SK-N-SH (cell line): ENCODE measurements at regions not wholly inside any gene's neighbourhood (a gene's known extent, or its start where the extent isn't known, plus 50 kb on each side); places are given as distances from the start of the nearest gene placed in this dataset.

ENCODE experiments used
- CTCF ChIA-PET: fragments of 300-600, 350-600 bp; formaldehyde crosslinking; extraction: SDS; loops from one replicate; lab custom pipeline; 2021; lab: Yijun Ruan, JAX
- POLR2A ChIA-PET: fragments of 350-600 bp; sonication (Branson Sonifier 250); formaldehyde crosslinking; extraction: SDS; loops from one replicate; lab custom pipeline; 2020; ENCODE audit warnings: antibody characterized with exemption, inconsistent platforms; lab: Yijun Ruan, JAX
- DNase-seq: peaks from one replicate; pipeline ENCODE4 v3.0.0; 2012
- H2AFZ ChIP-seq: fragments of 200-600 bp; sonication (generic); 2 replicates; pipeline ENCODE4 v1.8.1; 2016; ENCODE audit warnings: antibody characterized with exemption, mild to moderate bottlenecking, low read depth
- H3F3A ChIP-seq: fragments of 200-600 bp; sonication (generic); replicated peaks from 2 replicates; pipeline ENCODE3; 2016; ENCODE audit warnings: antibody characterized with exemption, mild to moderate bottlenecking; ENCODE audit not compliant: insufficient read depth
- H3K27ac ChIP-seq, 2 experiments: fragments of 200-500 bp in 1 of 2; fragments of 200-600 bp in 1 of 2; sonication (Bioruptor generic) in 1 of 2; sonication (generic), shearing (Covaris generic) in 1 of 2; 2 replicates each; pipeline versions ENCODE4 v1.5.1 to v1.6.1; 2014 to 2016; ENCODE audit warnings: low read depth in 2 of 2, inconsistent platforms in 1 of 2, low read length in 1 of 2, mild to moderate bottlenecking in 1 of 2, mixed read lengths in 1 of 2
- H3K27me3 ChIP-seq: fragments of 200-600 bp; sonication (generic), shearing (Covaris generic); 2 replicates; pipeline ENCODE4 v1.6.1; 2016; ENCODE audit warnings: mixed run types; ENCODE audit not compliant: insufficient read depth
- H3K36me3 ChIP-seq, 2 experiments: fragments of 200-500 bp in 1 of 2; fragments of 200-600 bp in 1 of 2; sonication (Bioruptor generic) in 1 of 2; sonication (generic) in 1 of 2; replicated peaks in 1 of 2; 2 replicates each; pipeline versions ENCODE3 to v1.5.1; 2014 to 2016; ENCODE audit warnings: low read length in 1 of 2, mild to moderate bottlenecking in 1 of 2; ENCODE audit not compliant: insufficient read depth in 2 of 2, control insufficient read depth in 1 of 2
- H3K4me1 ChIP-seq, 2 experiments: fragments of 200-500 bp in 1 of 2; fragments of 200-600 bp in 1 of 2; sonication (Bioruptor generic) in 1 of 2; sonication (generic), shearing (Covaris generic) in 1 of 2; 2 replicates each; pipeline versions ENCODE4 v1.5.1 to v1.6.1; 2014 to 2016; ENCODE audit warnings: low read depth in 1 of 2, low read length in 1 of 2, mixed run types in 1 of 2; ENCODE audit not compliant: insufficient read depth in 2 of 2, control insufficient read depth in 1 of 2
- H3K4me2 ChIP-seq: fragments of 200-600 bp; sonication (generic), shearing (Covaris generic); 2 replicates; pipeline ENCODE4 v1.6.1; 2017; ENCODE audit warnings: mixed run types
- H3K4me3 ChIP-seq, 2 experiments: fragments of 200-500 bp in 1 of 2; fragments of 200-600 bp in 1 of 2; sonication (Bioruptor generic) in 1 of 2; sonication (generic), shearing (Covaris generic) in 1 of 2; 2 replicates each; pipeline versions ENCODE4 v1.5.1 to v1.8.1; 2014 to 2016; ENCODE audit warnings: low read depth in 2 of 2, inconsistent platforms in 1 of 2, low read length in 1 of 2, mild to moderate bottlenecking in 1 of 2, mixed read lengths in 1 of 2, moderate library complexity in 1 of 2
- H3K79me2 ChIP-seq: fragments of 200-600 bp; sonication (generic); 2 replicates; pipeline ENCODE4 v1.8.1; 2017; ENCODE audit warnings: mild to moderate bottlenecking; ENCODE audit not compliant: insufficient read depth
- H3K9ac ChIP-seq: fragments of 200-600 bp; sonication (generic); 2 replicates; pipeline ENCODE4 v1.6.1; 2017; ENCODE audit warnings: mixed run types
- H3K9me2 ChIP-seq: fragments of 200-600 bp; sonication (generic); 2 replicates; pipeline ENCODE4 v1.6.1; 2017; ENCODE audit warnings: mixed run types
- H3K9me3 ChIP-seq: fragments of 200-600 bp; sonication (generic); 2 replicates; pipeline ENCODE4 v1.6.1; 2017; ENCODE audit warnings: mixed run types, mild to moderate bottlenecking, moderate library complexity
- H4K20me1 ChIP-seq: fragments of 200-600 bp; sonication (generic); 2 replicates; pipeline ENCODE4 v1.6.1; 2017; ENCODE audit warnings: mild to moderate bottlenecking, mixed run types; ENCODE audit not compliant: insufficient read depth
- CHD2 ChIP-seq: fragments of 150-350 bp; IDR thresholded peaks from 2 replicates; pipeline ENCODE4 v1.6.1; 2018; ENCODE audit warnings: low read length; ENCODE audit not compliant: partially characterized antibody
- ELF1 ChIP-seq: IDR thresholded peaks from 2 replicates; pipeline ENCODE4 v1.4.0; 2012
- EP300 ChIP-seq, 2 experiments: IDR thresholded peaks; 2 replicates each; pipeline versions ENCODE4 v1.4.0 to v1.6.1; 2012; ENCODE audit warnings: borderline replicate concordance in 1 of 2, low read depth in 1 of 2, low read length in 1 of 2
- EZH2phosphoT487 ChIP-seq: fragments of 200-600 bp; sonication (generic); IDR thresholded peaks from 2 replicates; pipeline ENCODE4 v1.6.1; 2017; ENCODE audit warnings: low read depth, mixed run types, mild to moderate bottlenecking, antibody characterized with exemption, moderate library complexity, borderline replicate concordance
- FOXJ3 ChIP-seq: sonication (generic); formaldehyde crosslinking; IDR thresholded peaks from 2 replicates; pipeline ENCODE4 v1.5.1; 2020; ENCODE audit warnings: mild to moderate bottlenecking, missing genetic modification reagents
- GABPA ChIP-seq: IDR thresholded peaks from 2 replicates; pipeline ENCODE4 v1.4.0; 2012; ENCODE audit warnings: low read depth, mild to moderate bottlenecking
- MEF2A ChIP-seq: IDR thresholded peaks from 2 replicates; pipeline ENCODE4 v1.4.0; 2012; ENCODE audit warnings: low read depth, borderline replicate concordance
- MXI1 ChIP-seq: IDR thresholded peaks from 2 replicates; pipeline ENCODE4 v1.6.1; 2012; ENCODE audit warnings: mild to moderate bottlenecking, low read depth, low read length, improper control_type of control experiment
- PBX3 ChIP-seq: IDR thresholded peaks from 2 replicates; pipeline ENCODE4; 2012
- POLR2AphosphoS5 ChIP-seq: IDR thresholded peaks from 2 replicates; pipeline ENCODE4 v1.6.1; 2012; ENCODE audit warnings: low read depth, low read length
- RCOR1 ChIP-seq: fragments of 150-350 bp; IDR thresholded peaks from 2 replicates; pipeline ENCODE4 v1.6.1; 2017; ENCODE audit warnings: antibody characterized with exemption, low read length
- RFX5 ChIP-seq: IDR thresholded peaks from 2 replicates; pipeline ENCODE4 v1.6.1; 2012; ENCODE audit warnings: mild to moderate bottlenecking, improper control_type of control experiment, low read length
- SIN3A ChIP-seq: IDR thresholded peaks from 2 replicates; pipeline ENCODE4 v1.6.1; 2012; ENCODE audit warnings: low read depth, mild to moderate bottlenecking, low read length, moderate library complexity, borderline replicate concordance
- TAF1 ChIP-seq: IDR thresholded peaks from 2 replicates; pipeline ENCODE4 v1.6.1; 2012; ENCODE audit warnings: low read depth, mild to moderate bottlenecking, low read length, moderate library complexity, borderline replicate concordance
- TCF12 ChIP-seq: IDR thresholded peaks from 2 replicates; pipeline ENCODE4 v1.4.0; 2012
- USF2 ChIP-seq: fragments of 150-350 bp; IDR thresholded peaks from 2 replicates; pipeline ENCODE4 v1.6.1; 2017; ENCODE audit warnings: antibody characterized with exemption, low read length, low read depth, borderline replicate concordance
- YY1 ChIP-seq: IDR thresholded peaks from 2 replicates; pipeline ENCODE4 v1.4.0; 2012; ENCODE audit warnings: low read depth, mild to moderate bottlenecking
- ZBTB33 ChIP-seq: IDR thresholded peaks from 2 replicates; pipeline ENCODE4 v1.4.0; 2012; ENCODE audit warnings: low read depth, borderline replicate concordance
- WGBS: methylation state at CpG from one replicate; pipeline ENCODE4 v1.1.6; 2017; ENCODE audit warnings: low lambda C conversion rate; 5-methylcytosine and 5-hydroxymethylcytosine counted together
- TF ChIP-seq, protein P1 (sequence below): fragments of 150-350 bp; IDR thresholded peaks from 2 replicates; pipeline ENCODE4 v1.6.1; 2016; ENCODE audit warnings: mild to moderate bottlenecking, low read depth, low read length

DNA sequence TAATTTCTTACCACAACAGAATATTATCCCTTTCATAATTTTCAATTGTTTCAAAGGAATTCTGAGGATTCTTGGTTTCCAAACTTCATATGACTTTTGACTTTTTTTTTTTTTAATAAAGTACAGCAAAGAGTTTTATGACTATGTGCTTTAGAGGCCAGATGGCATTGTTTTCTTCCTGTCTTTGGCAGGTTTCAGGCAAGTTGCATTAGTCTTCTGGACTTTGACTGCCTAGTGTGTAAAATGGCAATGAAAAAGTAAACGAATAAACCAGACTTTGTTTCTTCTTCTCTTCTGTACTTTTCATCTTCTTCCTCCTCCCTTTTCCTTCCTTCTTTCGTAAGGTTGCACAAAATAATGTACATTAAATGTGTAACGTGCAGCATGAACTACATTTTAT is 172.6 kb upstream of the RBFOX1 start:
- no peaks in the 10 kb centered on the region for H3K27me3 ChIP-seq
- TF ChIP-seq MXI1 = no peak
- TF ChIP-seq ELF1 = no peak
- TF ChIP-seq SIN3A = no peak
- TF ChIP-seq TCF12 = no peak
- TF ChIP-seq RCOR1 = no peak
- no peak for TF ChIP-seq YY1
- no peak for TF ChIP-seq EZH2phosphoT487
- no peak for TF ChIP-seq GABPA
- TF ChIP-seq ZBTB33 = no peak
- no peak for TF ChIP-seq FOXJ3
- no peak for TF ChIP-seq MEF2A
- TF ChIP-seq, protein P1, sequence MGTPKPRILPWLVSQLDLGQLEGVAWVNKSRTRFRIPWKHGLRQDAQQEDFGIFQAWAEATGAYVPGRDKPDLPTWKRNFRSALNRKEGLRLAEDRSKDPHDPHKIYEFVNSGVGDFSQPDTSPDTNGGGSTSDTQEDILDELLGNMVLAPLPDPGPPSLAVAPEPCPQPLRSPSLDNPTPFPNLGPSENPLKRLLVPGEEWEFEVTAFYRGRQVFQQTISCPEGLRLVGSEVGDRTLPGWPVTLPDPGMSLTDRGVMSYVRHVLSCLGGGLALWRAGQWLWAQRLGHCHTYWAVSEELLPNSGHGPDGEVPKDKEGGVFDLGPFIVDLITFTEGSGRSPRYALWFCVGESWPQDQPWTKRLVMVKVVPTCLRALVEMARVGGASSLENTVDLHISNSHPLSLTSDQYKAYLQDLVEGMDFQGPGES = no peak
- TF ChIP-seq PBX3 = no peak
- TF ChIP-seq EP300 (IDR thresholded peaks at IDR 0.05; ENCODE audit: borderline replicate concordance in 1 of 2, low read depth in 1 of 2, low read length in 1 of 2) = no peak
- TF ChIP-seq POLR2AphosphoS5 = no peak
- no peak for TF ChIP-seq CHD2
- TF ChIP-seq TAF1 = no peak
- no peak for TF ChIP-seq RFX5
- no peak for TF ChIP-seq USF2
- no peaks in the 10 kb centered on the region for H4K20me1 ChIP-seq
- H3F3A ChIP-seq = no peaks in the 10 kb centered on the region
- no peaks in the 10 kb centered on the region for H3K79me2 ChIP-seq
- POLR2A ChIA-PET = no interaction called here
- H3K4me3 ChIP-seq = no peak overlapping the region
- H3K9me3 ChIP-seq = no peaks in the 10 kb centered on the region
- no peak for DNase-seq
- no peak overlapping the region for H3K27ac ChIP-seq
- no peaks in the 10 kb centered on the region for H3K9me2 ChIP-seq
- WGBS = 12% methylated on average over 3 of the region's 3 CpGs
- no peaks in the 10 kb centered on the region for H3K4me1 ChIP-seq
- CTCF ChIA-PET = no interaction called here
- no peaks in the 10 kb centered on the region for H3K36me3 ChIP-seq
- no peak overlapping the region for H2AFZ ChIP-seq
- H3K4me2 ChIP-seq = no peak overlapping the region
- no peak overlapping the region for H3K9ac ChIP-seq
